ENCODE measurements at regions not wholly inside any gene's neighbourhood (a gene's known extent, or its start where the extent isn't known, plus 50 kb on each side); places are given as distances from the start of the nearest gene placed in this dataset.

- no peak for DNase-seq
Measured at GRCh38 chr2:138994502-138994901, 214.3 kb upstream of the NXPH2 start.

DNA sequence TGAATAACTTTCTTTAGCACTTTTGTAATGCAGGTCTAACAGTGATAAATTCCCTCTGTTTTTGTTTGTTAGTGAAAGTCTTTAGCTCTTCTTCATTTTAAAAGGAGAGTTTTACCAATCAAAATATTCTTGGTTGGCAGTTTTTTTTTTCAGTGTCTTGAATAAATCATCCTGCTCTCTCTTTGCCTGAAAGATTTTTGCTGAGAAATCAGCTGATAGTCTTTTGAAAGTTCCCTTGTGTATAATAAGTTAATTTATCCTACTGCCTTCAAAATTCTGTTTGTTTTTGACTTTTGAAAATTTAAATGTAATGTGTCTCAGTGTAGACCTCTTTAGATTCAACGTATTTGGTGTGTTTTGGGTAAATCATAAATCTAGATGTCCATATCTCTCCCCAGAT, 205.7 kb upstream of the NXPH2 start:
- no peak for DNase-seq

GRCh38 chr2:138979131-138979785, 199.1 kb upstream of the NXPH2 start:
- no peak for DNase-seq

DNA sequence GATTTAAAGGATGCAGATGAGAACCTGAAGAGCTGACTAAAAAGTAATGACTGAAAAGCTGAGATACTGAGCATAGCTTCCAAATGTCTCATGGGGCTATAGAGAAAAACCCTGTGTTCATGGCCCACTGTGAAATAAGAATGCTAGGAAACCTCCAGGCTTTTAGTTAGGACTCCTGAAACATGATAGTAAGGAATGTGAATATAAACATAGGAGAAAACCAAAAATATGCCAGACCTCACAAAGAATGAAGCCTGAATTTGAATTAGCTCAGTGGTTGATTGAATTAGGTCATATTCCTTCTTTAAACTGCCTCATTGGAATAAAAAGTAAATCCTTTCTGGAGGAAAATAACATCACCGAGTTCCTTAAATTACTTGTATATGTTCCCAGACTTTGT, 194.5 kb upstream of the NXPH2 start:
- DNase-seq = no peak

DNA sequence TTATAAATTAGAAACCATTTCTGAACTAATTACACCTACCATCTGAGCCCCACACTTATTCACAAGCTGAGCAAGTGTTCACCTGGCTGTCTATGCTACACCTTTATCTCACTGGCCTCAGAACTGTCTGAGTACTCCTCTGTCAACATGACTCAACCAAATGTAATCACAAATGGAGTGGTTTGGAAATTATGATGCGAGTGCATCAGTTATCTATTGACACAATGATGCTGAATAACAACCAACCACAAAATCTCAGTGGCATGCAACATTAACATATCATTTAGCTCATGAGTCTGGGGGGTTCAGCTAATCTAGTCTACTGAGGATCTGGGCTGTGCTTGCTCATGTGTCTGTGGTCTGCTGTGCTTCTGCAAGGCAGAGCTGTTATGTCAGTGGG, 184.2 kb upstream of the NXPH2 start:
- no peak for DNase-seq

DNA sequence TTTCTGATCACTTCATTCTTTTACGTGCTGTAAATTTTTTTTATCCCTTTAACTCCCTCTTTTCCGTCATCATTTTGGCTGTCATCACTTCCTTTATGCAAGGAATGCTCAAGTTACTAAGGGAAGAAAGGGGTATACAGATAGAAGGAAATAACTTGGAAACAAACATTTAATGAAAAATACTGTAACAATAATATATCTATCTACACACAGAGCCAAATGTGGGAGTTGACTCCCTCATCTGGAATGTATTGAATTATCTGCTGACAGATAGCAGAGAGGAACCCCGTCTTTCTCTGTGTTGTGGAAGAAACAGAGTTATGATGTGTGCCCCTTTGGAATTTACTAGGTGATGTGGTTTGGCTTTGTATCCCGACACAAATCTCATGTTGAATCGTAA, 182.5 kb upstream of the NXPH2 start:
- DNase-seq = no peak

GRCh38 chr2:138960191-138960590, 180.0 kb upstream of the NXPH2 start:
- DNase-seq = no peak

- DNase-seq = no peak
Measured at GRCh38 chr2:138959031-138959430, 178.8 kb upstream of the NXPH2 start.

GRCh38 chr2:138956116-138956515, 175.9 kb upstream of the NXPH2 start:
- DNase-seq = no peak

- DNase-seq = no peak
Measured at GRCh38 chr2:138950486-138950885, 170.3 kb upstream of the NXPH2 start.

DNA sequence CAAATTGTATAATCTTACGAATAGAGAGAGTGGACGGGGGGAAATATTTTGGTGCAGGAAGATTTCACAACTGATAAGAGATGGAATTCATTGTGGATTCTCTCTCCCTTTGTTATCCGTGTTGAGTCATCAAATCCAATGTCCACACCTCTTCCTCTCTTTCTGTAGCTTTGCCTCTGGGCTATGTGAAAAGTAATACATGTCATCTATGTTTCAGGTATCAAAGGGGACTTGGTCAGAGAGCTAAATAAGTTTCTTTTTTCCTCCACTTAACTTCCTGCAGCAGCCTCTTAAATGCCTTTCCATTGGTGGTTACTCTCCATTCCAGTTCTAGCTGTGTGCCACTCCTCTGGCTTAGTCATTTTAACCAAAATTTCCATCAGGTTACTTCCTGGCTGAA, 169.3 kb upstream of the NXPH2 start:
- no peak for DNase-seq

DNA sequence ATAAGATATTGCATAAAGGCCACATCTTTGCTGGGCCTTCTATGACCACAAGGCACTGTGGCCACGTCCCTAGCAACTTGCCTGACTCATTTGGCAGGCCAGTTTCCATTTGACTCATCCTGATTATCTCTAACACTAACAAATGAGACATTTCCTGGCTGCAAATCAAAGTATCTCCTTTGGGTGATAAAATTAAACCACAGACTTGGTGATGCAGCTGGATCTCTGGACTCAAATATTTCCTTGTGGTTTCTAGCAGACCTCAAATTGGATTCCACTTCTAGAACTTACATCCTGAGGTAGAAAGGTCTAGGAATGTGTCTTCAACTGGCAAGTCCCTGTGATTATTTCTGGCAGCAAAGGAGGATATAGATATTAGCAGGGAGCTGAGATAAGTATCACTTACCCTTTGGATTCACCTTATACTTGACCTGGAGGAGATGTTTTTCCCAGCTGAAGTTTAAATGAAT, 167.9 kb upstream of the NXPH2 start:
- no peak for DNase-seq

- no peak for DNase-seq
Measured at GRCh38 chr2:138943470-138943869, 163.3 kb upstream of the NXPH2 start.

DNA sequence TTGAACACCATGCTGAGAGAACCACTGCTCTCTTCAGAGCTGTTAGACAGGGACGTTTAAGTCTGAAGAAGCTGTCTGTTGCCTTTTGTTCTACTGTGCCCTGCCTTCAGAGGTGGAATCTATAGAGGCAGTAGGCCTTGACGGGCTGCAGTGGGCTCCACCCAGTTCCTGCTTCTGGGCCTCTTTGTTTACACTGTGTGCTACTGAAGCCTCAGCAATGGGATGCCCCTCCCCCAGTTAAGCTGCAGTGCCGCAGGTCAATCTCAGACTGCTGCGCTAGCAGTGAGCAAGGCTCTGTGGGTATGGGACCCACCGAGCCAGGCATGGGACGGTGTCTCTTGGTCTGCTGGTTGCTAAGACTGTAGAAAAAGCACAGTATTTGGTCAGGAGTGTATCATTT, 162.3 kb upstream of the NXPH2 start:
- no peak for DNase-seq

DNA sequence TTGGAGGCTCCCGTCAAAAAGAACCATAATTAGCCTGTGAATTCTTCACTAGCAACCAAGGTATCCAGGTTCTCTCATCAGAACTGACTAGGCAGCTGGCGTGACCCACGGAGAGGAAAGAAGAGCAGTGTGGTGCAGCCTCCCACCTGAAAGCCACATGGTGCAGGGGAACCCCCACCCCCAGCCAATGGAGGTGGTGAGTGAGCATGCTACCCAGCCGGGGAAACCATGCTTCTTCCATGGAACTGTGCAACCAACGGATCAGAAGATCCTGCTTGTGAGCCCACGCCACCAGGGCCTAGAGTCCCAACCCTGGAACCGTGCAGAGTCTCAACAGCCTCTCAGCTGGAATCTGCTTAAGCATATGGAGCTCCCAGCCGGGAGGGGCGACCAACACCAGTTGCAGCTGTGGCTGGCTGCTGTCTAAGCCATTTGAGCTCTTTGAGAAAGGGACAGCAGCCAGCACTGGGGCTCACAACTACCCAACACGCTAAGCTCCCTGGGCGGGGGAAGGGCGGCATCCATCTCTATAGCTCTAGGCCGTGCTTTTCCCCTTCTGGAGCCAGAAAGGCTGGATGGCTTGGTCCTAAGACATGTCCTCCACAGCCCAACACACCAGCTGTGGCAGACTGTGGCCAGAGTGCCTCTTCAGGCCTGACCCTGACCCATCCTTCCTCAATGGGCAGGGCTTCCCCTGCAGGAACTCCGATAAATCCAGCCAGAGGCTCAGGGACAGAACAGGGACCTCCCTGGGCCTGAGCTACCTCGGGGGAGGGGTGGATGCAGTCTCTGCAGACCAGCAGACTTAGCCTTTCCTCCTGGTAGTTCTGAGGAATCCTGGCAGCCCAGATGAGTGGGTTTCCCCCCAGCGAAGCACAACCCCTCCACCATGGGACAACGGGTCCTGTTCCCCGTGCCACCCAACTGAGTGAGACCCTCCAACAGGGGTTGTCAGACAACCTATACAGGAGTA, 151.4 kb upstream of the NXPH2 start:
- DNase-seq = no peak

GRCh38 chr2:138930571-138930970, 150.4 kb upstream of the NXPH2 start:
- DNase-seq = no peak

DNA sequence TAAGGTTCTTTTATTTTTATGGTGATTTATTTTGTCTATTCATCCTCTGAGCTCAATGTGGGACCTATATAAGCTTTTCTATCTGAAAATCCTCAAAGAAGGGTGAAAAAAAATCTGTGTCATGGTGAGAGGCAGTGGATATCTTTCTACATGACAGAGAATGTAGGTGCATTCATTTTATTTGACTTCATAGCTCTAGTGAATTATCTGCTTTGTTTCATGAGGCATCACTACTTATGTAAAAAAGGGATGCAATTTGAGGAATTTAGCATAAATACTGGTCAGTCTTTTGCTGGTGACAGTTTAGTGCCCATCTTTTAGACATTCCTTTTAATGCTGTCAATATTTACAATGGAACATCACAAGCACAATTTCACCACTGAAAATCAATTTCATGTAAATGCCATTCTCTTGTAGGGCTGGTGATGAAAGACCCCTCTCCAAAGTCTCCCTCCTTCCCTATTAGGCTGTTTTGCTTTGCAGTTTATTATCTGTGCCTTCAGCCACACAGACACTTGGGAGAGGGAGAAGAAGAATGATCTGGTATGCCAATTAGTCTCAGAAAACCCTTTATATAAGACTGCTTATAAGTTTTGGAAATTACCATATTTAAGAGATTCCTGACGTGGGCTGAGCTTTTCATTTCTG, 148.3 kb upstream of the NXPH2 start:
- no peak for DNase-seq

DNA sequence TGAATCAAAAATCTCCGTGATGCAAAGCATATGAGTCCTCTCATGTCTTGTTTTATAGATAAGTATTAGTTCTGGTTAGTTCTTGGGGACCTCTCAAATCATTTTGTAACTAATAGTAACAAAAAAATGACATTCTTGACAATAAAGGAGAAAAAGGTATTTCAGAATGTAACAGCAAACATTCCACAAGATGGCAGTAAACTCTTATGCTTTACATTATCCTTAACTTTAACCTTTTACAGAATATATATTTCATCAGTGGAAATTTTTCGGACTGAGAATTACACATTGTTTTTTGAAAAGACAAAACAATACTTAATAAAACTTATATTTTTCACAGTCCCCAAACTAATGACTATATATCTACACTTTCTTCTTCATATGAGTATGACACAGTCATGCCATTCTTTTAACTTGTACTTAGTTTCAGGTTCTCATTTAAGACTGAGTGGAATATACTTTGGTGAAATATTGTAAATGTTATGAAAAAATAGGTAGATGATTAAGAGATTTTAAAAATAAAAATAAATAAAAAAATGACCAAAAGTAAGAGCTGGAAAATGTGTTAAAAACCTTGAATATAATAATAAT, 142.9 kb upstream of the NXPH2 start:
- DNase-seq = no peak

DNA sequence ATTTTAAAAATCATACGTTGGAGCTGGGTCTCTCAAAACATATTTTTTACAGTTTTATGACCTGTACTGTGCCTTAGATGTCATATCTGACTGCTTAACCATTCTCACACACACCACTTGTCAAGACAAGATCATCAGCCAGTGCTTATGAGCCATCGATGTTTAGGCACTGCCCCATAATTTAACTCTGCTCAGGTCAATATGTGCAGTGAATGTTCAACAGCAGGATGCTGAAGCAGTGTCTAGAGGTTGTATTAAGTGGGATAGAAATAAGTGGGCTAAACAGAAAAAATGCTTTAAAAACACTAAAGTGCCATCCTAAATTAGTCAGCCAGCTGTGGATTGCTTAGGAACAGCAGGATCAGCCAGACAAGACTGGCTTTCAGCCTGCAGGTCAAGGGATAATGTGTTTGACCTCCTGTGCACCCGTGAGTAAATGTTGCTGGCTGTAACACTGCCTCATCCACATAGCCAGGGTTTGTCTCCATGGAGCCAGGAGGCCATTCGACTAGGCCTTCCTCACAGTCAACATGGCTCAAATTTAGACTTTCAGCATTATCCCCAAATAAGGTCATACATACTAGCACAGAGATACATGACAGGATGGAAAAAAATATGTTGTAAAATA, 139.0 kb upstream of the NXPH2 start:
- no peak for DNase-seq

- no peak for DNase-seq
Measured at GRCh38 chr2:138910427-138910826, 130.2 kb upstream of the NXPH2 start.

GRCh38 chr2:138906549-138906948, 126.4 kb upstream of the NXPH2 start:
- no peak for DNase-seq

DNA sequence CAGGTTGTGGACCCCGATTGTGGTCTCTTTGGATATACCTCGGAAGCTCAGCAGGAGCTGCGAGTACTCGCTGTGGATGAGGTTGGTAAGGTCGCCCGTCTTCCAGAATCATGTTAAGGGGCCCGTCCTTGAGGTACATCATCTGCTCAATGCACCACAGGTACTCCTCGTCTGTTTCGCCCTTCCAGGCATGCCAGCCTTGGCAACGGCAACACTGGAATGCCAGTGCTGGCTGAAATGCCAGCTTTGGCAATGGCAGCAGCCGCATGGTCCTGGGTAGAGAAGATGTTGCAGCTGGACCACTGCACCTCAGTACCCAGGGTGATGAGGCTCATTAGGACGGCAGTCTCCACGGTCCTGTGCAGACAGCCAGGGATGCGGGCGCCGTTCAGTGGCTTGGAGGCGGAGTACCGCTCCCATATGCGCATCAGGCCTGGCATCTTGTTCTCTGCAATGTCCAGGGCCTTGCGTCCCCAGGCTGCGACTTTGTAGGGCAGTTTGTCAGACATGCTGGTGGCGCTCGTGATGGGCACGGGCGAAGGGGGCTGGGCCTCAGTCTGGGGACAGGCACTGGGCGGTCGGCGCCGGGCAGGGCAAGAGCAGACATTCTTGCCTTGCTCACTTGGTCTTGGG, 122.2 kb upstream of the NXPH2 start:
- no peak for DNase-seq

Data from CD4-positive, alpha-beta T cell treated with Interleukin-4 for 1 hour (primary cell).